ENCODE measurements at regions not wholly inside any gene's neighbourhood (a gene's known extent, or its start where the extent isn't known, plus 50 kb on each side); places are given as distances from the start of the nearest gene placed in this dataset. TPM values are rescaled to one million over a fixed set of nuclear protein-coding genes. Genes with fewer than 3 reads are reported as not detected.

GRCh38 chr3:35549690-35550089 is 89.6 kb upstream of the ARPP21 start:
- no peak for TF ChIP-seq CTCF (IDR thresholded peaks at IDR 0.05)
- no peak for ATAC-seq (ENCODE audit: low FRiP score)
- no peak for DNase-seq (ENCODE audit: low spot score)

GRCh38 chr3:35562141-35562540 is 77.2 kb upstream of the ARPP21 start:
- no peak for TF ChIP-seq CTCF (IDR thresholded peaks at IDR 0.05)
- DNase-seq (ENCODE audit: low spot score) (no peak), ATAC-seq (ENCODE audit: low FRiP score) (no peak)

DNA sequence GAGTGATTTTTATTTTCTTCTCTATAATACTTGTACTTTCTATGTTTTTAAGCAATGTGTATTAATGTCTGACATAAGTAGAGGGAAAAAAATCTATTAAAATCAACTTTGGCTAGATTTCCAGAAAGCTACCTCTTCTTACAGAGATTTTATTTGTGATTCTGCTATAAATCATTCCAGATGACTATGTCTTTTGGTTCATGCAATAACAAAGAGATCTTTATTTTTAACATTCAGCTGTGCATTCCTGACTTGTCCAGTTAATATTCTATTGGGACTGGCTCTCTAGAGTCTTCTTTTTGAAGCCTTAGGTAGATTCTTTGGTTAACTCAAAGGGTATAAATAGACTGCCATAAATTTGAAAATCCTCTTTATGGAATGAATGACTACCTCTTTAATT is 74.3 kb upstream of the ARPP21 start:
- ATAC-seq (ENCODE audit: low FRiP score) (no peak), DNase-seq (ENCODE audit: low spot score) (no peak)
- no peak for TF ChIP-seq CTCF (IDR thresholded peaks at IDR 0.05)

Small RNA genes in the stretch of these regions (small RNA-seq; reads per million reads assigned to genes)
- gene RNU6-243P: not detected

All from omental fat pad (tissue), 3 donors.